ENCODE measurements at regions not wholly inside any gene's neighbourhood (a gene's known extent, or its start where the extent isn't known, plus 50 kb on each side); places are given as distances from the start of the nearest gene placed in this dataset.
"Not testable (repeated sequence)": the region's sequence is repeated elsewhere in the genome, so short reads cannot be mapped to it uniquely, and the experiment has no call there.

DNA sequence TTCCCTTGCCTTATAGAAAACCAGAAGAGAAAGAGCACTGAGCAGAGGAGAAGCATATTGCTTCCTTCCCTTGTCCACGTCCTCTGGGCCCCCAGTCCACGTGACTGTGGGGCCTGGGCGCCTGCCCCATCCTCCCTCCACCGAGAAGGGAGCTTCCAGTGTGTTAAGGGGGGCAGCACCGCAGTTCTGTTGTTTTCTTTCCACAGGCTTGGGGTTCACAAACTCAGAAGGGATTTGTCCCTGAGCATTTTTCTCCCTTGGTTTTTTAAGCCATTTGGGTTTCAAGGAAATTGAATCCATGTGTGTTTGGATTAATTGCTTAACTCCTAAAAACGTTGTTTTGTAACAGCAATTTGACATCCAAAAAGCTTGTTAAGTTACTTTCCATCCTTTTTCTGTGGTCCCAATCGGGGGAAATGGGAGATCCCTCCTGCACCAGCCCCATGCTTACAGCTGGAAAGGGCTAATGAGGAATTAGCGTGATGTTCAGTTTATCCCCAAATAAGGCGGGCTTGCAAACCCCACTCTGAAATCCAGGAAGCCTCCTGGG lies 347.5 kb upstream of the TNRC6C start:
- no peak for DNase-seq

DNA sequence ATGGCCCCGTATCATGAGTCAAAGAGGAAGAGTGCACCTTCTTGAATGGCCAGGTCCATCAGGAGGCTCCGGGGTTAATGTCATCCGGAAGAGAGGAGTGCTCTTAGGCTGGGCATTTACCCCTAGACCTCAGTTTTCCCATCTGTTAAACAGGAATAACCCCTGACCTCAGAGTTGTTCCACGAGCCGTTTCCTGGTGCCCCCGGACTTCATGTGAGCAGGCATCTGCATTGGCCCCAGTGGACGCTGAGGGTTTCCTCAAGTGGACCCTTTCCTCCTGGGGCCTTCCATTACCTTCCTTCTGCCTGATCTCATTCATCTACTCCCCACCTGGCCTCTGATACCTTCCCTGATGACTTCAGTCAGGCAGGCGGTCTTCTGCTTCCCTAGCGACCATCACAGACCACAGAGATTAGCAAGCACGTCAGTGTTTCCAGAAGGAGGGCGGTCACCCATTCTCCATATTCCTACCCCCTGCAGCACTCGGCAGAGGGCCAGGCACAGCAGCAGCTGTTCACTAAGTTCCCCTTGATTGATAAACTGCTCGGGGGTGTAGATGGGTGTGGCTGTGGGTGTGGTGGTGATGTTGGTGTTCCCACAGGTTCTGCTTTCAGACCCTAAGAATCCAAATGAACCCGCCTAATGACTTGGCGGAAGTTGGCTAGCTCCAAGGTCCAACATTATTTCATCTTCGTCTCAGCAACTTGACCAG lies 346.6 kb upstream of the TNRC6C start:
- DNase-seq = no peak

DNA sequence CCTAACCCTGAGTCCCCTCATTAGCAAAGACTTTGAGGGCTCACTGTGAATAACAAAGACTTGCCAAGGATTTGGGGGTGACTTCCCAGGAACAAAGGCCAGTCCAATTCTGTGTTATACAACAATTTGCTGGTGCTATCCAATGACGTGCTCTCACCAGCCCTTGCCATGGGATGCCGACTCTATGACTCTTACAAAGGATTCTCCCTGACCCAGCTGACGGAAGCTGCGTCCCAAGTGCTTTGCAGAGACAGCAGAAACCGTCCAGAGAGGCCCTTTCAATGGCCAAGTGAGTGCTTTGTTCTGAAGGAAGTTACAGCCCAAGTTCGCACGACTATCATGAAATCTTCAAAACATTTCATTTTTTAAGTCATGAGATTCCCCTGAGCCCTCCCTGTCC lies 345.3 kb upstream of the TNRC6C start:
- DNase-seq = no peak

DNA sequence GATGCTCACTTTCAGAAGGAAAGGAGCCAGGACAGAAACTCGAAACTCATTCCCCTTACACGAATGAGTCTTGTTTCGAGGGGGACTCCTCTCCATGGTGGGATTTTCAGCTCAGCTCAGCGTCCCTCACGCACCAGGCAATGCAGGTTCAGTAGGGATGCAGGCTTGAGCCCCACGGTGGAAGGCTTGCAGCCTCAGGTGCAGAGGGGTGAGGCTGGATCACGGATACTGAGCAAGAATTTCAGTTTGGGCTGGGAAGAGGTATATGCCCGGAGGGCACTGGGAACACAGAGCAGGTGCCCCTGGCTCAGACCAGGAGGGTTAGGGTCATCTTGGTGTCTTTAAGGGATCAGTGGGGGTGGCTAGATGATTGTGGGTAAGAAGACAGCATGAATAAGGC lies 344.9 kb upstream of the TNRC6C start:
- DNase-seq = no peak

DNA sequence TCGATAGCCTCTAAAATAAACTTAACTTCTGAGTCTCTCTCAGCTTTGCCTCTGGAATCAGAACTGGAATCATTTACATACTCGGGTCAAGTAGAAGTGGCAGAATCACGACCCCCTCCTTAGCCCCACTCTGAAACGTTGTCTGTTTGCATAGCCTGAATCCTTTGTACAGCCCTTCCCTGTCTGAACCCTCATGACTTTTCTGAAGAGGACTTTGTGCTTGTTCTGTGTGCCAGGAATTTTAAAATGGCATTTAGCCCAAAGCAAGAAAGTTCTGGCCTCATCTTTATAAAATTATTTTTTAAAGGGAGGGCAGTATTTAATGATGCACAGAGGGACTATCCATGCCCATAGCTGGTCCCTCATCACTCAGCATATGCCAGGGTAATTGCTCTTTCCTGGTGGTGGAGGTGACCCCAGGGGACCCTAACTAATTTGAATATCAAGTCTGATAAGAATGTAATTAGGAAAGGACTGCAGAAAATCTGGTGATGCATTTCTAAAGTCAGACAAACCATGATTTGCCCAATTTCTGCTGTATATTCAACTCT lies 342.7 kb upstream of the TNRC6C start:
- no peak for DNase-seq

DNA sequence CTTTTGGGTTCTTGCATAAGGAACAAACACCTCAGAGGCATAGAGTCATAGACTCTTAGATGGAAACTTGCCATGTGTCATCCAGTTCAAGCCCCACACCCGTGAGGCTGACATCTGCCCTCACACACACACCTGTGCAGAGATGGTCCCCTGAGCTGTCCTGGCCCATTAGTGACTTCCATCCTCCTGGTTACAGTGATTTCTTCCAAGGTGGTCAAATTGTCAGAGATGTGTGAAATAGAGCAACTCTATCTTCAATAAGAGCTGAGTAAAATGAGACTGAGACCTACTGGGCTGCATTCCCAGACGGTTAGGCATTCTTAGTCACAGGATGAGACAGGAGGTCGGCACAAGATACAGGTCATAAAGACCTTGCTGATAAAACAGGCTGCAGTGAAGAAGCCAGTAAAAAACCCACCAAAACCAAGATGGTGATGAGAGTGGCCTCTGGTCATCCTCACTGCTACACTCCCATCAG lies 342.2 kb upstream of the TNRC6C start:
- DNase-seq = no peak

DNA sequence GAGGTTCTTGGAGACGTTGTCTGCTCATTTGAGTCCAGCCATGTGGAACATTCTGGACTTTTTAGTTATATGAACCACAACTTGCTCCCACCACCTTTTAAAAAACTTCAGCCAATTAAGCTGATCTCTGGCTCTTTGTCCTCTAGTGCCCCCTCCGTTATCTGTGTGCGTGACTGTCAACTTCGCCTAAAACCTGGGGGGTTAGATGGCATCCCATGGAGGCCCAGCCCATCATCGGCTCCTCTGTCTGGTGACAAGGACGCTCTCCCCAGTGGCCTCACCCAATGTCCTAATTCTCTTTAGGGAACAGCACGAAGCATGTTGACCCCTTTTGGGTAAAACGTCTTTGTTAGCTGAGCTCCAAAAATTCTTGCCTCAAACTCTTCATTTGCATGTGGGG lies 341.0 kb upstream of the TNRC6C start:
- DNase-seq = no peak

DNA sequence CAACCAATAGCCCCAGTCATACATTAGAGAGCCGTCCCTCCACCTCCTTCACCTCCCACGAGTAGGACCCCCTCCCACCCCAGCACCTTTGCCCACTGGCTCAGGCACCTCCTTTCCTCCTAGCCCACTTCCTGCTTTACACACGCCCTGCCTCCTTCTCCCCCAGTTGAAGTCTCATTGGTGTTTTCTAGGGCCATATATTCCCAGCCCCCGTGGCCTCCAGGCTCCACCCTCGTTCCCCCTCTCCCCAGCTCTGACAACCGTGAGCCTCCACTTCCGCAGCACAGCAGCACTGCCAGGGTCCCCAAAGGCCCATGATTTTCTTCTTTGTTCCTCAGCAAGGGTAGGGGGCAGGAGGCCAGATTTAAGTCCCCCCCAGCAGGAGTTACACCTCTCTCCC lies 340.3 kb upstream of the TNRC6C start:
- no peak for DNase-seq

DNA sequence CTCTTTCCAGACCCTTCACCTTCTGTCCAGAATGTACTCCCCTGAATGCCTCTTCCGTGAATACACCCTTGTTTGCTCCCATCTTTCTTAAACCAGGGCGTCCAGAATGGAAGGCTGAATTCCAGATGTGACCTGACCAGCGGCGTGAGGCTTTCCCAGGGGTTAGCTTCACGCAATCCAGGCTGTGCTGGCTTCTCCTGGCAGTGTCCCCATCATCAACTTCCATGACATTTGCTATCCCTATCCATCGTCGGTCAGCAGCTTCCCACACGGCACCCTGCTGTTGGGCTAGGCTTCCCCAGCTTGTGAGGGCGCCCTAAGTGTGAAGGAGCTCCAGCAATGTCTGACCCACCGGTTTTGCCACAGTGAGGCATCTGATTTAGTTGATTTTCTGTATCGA lies 339.8 kb upstream of the TNRC6C start:
- DNase-seq = no peak

DNA sequence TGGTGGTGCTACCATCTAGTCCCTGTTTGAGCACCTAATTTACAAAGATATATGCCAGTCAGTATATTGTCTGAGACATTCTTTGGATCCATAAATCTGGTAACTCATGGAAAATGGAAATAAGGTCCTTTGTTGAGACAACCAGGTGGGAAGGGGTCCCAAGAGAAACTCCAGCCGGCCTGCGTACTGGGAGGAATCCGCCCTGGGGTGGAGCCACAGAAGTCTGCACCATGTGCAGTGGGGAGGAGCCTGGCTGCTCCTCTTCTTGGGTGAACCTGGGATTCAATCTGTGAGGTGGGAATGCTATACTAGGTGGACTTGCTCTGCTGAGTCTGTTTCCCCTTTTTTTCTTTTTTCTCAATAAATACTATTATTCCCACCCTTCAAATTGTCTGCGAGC lies 339.2 kb upstream of the TNRC6C start:
- DNase-seq = no peak

DNA sequence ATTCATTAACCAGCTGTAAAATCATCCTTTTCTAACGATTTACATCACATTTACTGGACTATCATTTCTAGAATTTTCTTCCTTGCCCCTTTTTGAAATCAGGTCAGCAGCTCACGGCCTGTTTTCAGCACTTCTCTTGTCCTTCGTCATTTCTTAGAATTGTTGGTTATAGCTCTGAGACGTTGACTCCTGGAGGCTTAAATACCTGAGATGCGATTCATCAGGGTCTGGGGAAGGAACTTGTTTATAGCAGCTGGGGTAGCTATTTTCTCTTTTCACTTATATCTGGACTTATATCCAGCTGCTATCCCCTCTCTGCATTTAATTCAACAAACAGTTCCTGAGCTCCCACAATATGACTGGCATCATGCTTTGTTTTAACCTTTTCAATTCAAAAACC lies 338.7 kb upstream of the TNRC6C start:
- no peak for DNase-seq

DNA sequence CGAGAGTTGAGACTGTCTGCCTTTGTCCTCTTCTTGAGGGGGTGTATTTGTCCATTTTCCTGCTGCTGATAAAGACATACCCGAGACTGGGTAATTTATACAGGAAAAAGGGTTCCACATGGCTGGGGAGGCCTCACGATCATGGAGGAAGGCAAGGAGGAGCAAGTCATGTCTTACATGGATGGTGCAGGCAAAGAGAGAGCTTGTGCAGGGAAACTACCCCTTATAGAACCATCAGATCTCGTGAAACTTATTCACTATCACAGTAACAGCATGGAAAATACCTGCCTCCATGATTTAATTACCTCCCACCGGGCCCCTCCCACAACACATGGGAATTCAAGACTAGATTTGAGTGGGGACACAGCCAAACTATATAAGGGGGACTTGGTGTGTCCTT lies 338.2 kb upstream of the TNRC6C start:
- no peak for DNase-seq

DNA sequence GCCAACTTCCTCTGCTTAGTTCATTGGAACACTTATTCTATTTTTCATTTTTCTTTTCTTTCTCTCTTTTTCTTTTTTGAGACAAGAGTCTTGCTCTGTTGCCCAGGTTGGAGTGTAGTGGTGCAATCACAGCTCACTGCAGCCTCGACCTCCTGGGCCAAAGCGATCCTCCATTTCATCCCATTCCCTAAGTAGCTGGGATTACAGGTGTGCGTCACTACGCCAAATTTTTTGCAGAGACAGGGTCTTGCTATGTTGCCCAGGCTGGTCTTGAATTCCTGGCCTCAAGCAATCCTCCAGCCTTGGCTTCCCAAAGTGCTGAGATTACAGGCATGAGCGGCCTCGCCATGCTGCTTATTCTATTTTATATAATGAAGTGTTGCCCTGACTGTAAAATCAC lies 336.4 kb upstream of the TNRC6C start:
- not testable (repeated sequence) for DNase-seq

DNA sequence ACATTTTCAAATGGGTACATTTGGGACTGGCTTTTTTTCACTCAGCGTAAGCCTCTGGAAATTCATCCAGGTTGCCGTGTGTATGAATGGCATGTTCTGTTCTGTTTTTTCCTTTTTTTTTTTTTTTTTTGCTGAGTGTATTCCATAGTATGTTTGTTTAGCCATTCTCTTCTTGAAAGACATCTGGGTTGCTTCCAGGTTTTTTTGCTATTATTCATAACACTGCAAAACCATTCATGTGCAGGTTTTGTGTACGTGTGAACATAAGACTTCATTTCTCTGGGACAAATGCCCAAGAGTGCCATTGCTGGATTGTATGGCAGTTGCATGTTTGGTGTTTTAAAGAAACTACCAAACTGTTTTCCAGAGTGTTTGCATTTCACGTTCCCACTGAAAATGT lies 335.9 kb upstream of the TNRC6C start:
- no peak for DNase-seq

DNA sequence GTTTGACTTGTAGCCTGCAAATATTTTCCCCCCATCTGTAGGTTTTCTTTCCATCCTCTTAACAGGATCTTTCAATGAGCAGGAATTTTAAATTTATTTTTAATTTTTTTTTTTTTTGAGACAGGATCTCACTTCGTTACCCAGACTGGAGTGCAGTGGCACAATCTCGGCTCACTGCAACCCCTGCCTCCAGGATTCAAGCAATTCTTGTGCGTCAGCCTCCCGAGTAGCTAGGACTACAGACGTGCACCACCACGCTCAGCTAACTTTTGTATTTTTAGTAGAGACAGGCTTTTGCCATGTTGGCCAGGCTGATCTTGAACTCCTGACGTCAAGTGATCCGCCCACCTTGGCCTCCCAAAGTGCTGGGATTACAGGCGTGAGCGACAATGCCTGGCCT lies 335.2 kb upstream of the TNRC6C start:
- DNase-seq = not testable (repeated sequence)

DNA sequence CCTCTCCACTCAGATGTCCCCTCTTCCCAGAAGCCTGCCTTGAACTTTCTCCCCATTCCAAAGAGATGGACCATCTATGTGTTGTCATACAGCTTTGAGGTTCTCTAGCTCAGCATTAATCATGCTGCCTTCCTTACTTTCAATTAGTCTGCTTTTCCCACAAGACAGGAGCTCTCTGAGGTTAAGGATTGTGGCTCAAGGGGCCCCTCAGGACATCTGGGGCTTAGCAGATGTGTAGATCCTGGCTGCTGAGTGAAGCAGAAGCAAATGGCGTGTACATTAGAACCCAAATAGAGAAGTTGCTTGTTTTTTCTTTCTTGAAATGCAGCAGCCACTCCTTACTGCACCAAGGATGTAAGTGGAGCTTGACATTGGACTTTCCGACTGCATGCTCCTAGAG lies 330.5 kb upstream of the TNRC6C start:
- no peak for DNase-seq

DNA sequence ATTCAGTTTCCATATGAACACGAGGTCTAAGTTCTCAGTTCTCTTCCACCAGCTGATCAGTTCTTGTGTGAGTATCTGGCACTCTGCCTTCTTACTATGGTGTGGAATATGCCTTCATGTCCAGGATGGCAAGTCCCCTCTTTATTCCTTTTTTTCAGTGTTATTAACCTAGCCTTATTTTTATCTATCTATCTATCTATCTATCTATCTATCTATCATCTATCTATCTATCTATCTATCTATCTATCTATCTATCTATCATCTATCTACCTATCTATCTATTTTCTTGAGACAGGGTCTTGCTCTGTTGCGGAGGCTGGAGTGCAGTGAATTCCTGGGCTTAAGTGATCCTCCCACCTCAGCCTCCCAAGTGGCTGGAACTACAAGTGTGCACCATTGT lies 329.2 kb upstream of the TNRC6C start:
- DNase-seq = not testable (repeated sequence)

DNA sequence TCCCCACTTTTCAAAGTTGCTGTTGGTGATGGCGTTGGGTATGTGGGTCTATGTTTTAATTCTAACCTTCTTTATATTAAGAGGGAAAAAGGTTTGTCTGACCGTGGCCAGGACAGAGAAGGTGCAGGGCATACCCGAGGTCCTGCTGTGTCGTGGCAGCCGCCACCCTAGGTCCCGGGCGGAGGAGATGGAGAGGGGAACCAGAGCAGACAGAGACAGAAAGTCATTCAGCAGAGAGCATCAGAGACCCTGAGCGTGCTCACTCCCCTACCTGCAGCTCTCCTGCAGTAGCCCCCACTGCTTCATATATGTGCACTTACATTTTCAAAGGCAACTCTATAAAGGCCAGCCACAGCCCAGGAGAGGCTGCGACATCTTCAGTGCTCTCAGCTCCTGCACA lies 327.2 kb upstream of the TNRC6C start:
- no peak for DNase-seq

DNA sequence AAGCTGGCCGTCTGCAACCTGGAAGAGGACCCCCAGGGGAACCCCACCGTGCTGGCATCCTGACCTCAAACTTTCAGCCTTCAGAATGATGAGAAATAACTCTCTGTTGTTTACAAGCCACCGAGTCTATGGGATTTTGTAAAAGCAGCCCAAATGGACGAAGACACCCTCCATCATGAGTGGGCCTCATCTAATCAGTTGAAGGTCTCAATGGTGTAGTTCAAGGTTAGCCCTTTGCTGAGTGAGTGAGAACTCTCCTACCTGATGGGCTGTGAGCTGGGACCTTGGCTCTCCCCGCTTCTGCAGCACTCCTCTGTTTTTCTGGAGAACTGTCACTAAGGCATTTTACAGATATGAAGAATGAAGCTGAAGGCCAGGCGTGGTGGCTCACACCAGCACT lies 325.9 kb upstream of the TNRC6C start:
- DNase-seq = no peak

DNA sequence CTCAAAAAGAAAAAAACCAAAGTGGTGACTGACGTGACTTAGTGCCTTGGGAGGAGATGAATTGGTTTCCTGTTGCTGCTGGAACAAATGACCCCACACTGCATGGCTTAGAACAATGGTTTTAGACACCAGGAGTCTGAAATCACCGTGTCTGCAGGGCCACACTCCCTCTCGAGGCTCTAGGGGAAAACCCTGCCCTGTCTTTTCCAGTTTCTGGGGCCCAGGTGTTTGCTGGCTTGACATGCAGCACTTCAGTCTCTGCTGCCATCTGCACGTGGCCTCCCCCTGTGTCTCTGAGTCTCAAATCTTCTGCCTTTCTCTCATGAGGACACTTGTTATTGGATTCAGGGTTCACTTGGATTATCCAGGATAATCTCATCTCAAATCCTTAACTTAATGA lies 323.8 kb upstream of the TNRC6C start:
- DNase-seq = no peak

DNA sequence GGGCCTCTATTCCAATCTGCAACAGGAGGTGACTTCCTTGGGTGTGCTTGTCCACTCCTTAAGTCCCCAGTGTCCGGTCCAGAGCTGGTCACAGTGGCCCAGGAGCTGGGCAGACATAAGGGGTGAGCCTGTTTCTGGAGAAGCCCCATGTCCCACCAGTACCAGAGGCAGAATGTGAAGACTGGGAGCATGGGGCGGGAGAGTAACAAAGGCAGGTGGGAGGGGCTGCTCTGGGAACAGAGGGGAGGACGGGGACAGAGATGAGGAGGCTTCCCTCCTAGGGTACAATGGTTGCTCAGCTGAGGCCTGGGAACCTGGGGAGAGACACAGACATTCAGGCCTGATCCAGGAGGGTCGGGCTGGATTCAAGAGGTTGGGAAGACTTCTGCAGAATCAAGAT lies 323.3 kb upstream of the TNRC6C start:
- no peak for DNase-seq

DNA sequence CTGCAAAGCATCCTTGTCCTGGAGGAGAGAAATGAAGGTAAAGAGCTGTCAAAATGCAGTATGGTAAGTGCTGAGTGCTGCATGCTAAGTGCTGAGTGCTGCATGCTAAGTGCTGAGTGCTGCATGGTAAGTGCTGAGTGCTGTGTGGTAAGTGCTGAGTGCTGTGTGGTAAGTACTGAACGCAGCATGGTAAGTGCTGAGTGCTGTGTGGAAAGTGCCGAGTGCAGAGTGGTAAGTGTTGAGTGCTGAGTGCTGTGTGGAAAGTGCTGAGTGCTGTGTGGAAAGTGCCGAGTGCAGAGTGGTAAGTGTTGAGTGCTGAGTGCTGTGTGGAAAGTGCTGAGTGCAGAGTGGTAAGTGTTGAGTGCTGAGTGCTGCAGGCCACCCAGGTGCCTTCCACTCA lies 322.7 kb upstream of the TNRC6C start:
- DNase-seq = not testable (repeated sequence)

DNA sequence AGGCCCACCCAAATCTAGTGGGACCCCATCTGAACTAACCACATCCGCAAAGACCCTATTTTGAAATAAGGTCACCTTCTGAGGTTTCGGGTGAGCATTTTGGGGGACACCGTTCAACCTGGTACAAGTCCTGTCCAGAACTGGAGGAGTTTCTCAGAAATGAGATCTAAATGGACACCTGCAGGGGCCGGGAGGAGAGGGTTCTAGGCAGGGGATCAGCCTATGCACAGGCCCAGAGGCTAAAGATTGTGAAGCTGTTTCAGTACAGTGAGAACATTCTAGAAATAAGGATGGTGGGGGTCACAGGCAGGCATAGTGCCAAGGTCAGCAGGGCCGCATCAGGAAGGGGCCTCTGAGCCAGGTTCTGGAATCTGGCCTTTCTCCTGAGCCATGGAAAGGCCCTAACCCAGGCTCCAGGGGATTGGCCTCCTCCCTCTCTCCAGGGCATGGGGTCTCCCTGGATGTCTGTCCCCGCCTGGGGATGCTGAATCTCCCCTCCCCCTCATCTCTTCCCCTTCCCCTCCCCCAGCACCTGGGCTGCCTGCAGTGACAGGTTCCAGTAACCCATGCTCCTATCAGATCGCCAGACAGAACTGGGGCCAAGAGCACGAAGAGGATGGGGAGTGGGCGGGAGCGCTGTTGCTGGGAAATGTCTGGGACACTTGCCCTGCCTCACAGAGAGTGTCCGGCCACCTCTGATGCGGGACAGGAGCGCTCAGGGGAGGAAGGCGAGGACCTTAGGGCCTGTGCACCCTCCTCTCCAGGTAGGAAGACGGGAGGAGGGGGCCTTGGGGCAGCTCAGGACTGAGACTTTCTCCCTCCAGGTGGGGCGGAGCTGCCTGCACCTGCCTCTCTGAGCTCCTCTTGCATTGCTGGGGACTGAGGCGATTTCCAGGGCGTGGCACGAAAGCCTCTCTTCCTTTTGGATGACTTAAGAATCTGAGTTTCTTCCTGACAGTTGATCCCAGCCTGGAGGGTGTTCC lies 321.4 kb upstream of the TNRC6C start:
- DNase-seq = no peak
